Uterus (tissue), 2 donors: ENCODE measurements at regions not wholly inside any gene's neighbourhood (a gene's known extent, or its start where the extent isn't known, plus 50 kb on each side); places are given as distances from the start of the nearest gene placed in this dataset.

ENCODE experiments used
- CTCF ChIP-seq, 4 experiments: fragments of 200-600 bp in 2 of 4; fragments of 450-650 bp in 2 of 4; sonication (generic) in 2 of 4; IDR thresholded peaks; one replicate each; pipeline ENCODE4 v1.5.1; 2016 to 2019; ENCODE audit warnings: antibody characterized with exemption in 4 of 4, mild to moderate bottlenecking in 2 of 4, moderate library complexity in 1 of 4
- POLR2A ChIP-seq, 2 donors: fragments of 450-650 bp; IDR thresholded peaks; one replicate each; pipeline ENCODE4 v1.6.1; 2016; ENCODE audit warnings: antibody characterized with exemption in 2 of 2, mild to moderate bottlenecking in 1 of 2, moderate library complexity in 1 of 2

DNA sequence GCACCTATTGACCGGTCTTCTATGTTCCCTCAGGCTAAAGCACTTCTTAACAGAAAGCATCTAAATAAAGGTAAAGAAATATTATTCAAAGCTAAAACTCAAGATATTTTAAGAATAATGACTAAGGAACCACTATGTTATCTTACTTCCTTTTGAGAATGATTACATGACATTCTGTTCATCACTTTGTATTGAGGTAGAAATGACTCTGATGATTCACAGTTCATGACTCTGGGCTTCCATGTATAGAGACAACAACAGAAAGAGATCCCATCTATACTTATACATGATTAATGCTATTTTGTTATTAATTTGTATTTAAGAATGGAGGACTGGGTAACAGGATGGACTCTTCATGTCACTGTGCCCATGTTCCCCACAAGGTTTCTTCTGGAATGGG, 218.3 kb upstream of the OR4E1 start:
- TF ChIP-seq POLR2A (IDR thresholded peaks at IDR 0.05), result no peak
- no peak for TF ChIP-seq CTCF (IDR thresholded peaks at IDR 0.05)
